ENCODE measurements at regions not wholly inside any gene's neighbourhood (a gene's known extent, or its start where the extent isn't known, plus 50 kb on each side); places are given as distances from the start of the nearest gene placed in this dataset.

DNA sequence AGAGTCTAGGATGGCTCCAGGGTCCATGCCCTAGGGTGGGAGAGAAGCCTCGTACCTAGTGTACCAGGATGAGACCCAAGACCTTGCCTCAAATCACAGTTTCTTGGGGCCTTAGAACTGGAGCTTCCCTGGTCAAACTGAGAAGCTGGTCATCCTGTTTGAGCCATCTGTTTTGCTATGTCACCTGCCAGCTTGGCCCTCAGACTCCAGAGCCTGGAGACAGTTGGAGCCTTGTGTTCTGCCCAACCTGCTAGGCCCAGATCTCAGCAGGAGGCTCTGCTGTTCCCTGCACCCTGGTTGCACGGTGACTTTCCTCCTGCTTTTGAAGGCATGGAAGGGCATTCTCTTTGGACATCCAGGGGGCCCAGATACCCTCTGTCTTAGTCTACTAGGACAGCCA is 206.3 kb upstream of the ATP6AP2 start:
- DNase-seq = no peak
- TF ChIP-seq EZH2phosphoT487 (IDR thresholded peaks at IDR 0.05; ENCODE audit: borderline replicate concordance, low read depth) = no peak
- TF ChIP-seq, protein P1, sequence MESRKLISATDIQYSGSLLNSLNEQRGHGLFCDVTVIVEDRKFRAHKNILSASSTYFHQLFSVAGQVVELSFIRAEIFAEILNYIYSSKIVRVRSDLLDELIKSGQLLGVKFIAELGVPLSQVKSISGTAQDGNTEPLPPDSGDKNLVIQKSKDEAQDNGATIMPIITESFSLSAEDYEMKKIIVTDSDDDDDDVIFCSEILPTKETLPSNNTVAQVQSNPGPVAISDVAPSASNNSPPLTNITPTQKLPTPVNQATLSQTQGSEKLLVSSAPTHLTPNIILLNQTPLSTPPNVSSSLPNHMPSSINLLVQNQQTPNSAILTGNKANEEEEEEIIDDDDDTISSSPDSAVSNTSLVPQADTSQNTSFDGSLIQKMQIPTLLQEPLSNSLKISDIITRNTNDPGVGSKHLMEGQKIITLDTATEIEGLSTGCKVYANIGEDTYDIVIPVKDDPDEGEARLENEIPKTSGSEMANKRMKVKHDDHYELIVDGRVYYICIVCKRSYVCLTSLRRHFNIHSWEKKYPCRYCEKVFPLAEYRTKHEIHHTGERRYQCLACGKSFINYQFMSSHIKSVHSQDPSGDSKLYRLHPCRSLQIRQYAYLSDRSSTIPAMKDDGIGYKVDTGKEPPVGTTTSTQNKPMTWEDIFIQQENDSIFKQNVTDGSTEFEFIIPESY (IDR thresholded peaks at IDR 0.05; ENCODE audit: borderline replicate concordance, low read depth) = no peak
- TF ChIP-seq, protein P2, sequence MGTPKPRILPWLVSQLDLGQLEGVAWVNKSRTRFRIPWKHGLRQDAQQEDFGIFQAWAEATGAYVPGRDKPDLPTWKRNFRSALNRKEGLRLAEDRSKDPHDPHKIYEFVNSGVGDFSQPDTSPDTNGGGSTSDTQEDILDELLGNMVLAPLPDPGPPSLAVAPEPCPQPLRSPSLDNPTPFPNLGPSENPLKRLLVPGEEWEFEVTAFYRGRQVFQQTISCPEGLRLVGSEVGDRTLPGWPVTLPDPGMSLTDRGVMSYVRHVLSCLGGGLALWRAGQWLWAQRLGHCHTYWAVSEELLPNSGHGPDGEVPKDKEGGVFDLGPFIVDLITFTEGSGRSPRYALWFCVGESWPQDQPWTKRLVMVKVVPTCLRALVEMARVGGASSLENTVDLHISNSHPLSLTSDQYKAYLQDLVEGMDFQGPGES (IDR thresholded peaks at IDR 0.05; ENCODE audit: low read depth, low read length) = no peak
- TF ChIP-seq, protein P3, sequence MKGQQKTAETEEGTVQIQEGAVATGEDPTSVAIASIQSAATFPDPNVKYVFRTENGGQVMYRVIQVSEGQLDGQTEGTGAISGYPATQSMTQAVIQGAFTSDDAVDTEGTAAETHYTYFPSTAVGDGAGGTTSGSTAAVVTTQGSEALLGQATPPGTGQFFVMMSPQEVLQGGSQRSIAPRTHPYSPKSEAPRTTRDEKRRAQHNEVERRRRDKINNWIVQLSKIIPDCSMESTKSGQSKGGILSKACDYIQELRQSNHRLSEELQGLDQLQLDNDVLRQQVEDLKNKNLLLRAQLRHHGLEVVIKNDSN (IDR thresholded peaks at IDR 0.05; ENCODE audit: borderline replicate concordance, low read depth) = no peak
- TF ChIP-seq, protein P4, sequence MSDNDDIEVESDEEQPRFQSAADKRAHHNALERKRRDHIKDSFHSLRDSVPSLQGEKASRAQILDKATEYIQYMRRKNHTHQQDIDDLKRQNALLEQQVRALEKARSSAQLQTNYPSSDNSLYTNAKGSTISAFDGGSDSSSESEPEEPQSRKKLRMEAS (IDR thresholded peaks at IDR 0.05; ENCODE audit: low read depth) = no peak
- TF ChIP-seq NFIC (IDR thresholded peaks at IDR 0.05; ENCODE audit: borderline replicate concordance) = no peak
- TF ChIP-seq SIN3A (IDR thresholded peaks at IDR 0.05; ENCODE audit: borderline replicate concordance, low read depth, low read length) = no peak
- TF ChIP-seq CHD2 (IDR thresholded peaks at IDR 0.05; ENCODE audit: low read length, partially characterized antibody) = no peak
- no peak for TF ChIP-seq GABPA (IDR thresholded peaks at IDR 0.05; ENCODE audit: low read depth)
- TF ChIP-seq RFX5 (IDR thresholded peaks at IDR 0.05; ENCODE audit: low read length) = no peak
- TF ChIP-seq FOXJ3 (CRISPR knock-in tag; IDR thresholded peaks at IDR 0.05) = no peak
- TF ChIP-seq JUND (IDR thresholded peaks at IDR 0.05) = no peak
- no peak for TF ChIP-seq TEAD4 (IDR thresholded peaks at IDR 0.05; ENCODE audit: borderline replicate concordance, insufficient read depth)
- no peak for TF ChIP-seq MXI1 (IDR thresholded peaks at IDR 0.05; ENCODE audit: low read depth, low read length)
- TF ChIP-seq, protein P5, sequence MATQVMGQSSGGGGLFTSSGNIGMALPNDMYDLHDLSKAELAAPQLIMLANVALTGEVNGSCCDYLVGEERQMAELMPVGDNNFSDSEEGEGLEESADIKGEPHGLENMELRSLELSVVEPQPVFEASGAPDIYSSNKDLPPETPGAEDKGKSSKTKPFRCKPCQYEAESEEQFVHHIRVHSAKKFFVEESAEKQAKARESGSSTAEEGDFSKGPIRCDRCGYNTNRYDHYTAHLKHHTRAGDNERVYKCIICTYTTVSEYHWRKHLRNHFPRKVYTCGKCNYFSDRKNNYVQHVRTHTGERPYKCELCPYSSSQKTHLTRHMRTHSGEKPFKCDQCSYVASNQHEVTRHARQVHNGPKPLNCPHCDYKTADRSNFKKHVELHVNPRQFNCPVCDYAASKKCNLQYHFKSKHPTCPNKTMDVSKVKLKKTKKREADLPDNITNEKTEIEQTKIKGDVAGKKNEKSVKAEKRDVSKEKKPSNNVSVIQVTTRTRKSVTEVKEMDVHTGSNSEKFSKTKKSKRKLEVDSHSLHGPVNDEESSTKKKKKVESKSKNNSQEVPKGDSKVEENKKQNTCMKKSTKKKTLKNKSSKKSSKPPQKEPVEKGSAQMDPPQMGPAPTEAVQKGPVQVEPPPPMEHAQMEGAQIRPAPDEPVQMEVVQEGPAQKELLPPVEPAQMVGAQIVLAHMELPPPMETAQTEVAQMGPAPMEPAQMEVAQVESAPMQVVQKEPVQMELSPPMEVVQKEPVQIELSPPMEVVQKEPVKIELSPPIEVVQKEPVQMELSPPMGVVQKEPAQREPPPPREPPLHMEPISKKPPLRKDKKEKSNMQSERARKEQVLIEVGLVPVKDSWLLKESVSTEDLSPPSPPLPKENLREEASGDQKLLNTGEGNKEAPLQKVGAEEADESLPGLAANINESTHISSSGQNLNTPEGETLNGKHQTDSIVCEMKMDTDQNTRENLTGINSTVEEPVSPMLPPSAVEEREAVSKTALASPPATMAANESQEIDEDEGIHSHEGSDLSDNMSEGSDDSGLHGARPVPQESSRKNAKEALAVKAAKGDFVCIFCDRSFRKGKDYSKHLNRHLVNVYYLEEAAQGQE (IDR thresholded peaks at IDR 0.05; ENCODE audit: low read depth, low read length) = no peak
- TF ChIP-seq TAF1 (IDR thresholded peaks at IDR 0.05; ENCODE audit: borderline replicate concordance, low read depth, low read length) = no peak
- TF ChIP-seq RCOR1 (IDR thresholded peaks at IDR 0.05; ENCODE audit: low read length) = no peak
- no peak for TF ChIP-seq ELF1 (IDR thresholded peaks at IDR 0.05)
- Histone ChIP-seq H3K9me3 (no peaks in the 10 kb centered on the region), H2AFZ (ENCODE audit: low read depth) (no peak overlapping the region), H3K4me2 (no peak overlapping the region), H3K4me1 (ENCODE audit: control insufficient read depth in 1 of 2, insufficient read depth in 2 of 2, low read depth in 1 of 2, low read length in 1 of 2) (no peaks in the 10 kb centered on the region), H3K4me3 (ENCODE audit: low read depth in 2 of 2, low read length in 1 of 2) (no peak overlapping the region), H3K79me2 (ENCODE audit: insufficient read depth) (no peaks in the 10 kb centered on the region), H3F3A (replicated peaks; ENCODE audit: insufficient read depth) (no peaks in the 10 kb centered on the region), H3K9ac (no peak overlapping the region), H3K27me3 (ENCODE audit: insufficient read depth) (no peaks in the 10 kb centered on the region; the same call in 1 of the 2 replicates), H3K36me3 (replicated peaks in 1 of 2; ENCODE audit: control insufficient read depth in 1 of 2, insufficient read depth in 2 of 2, low read length in 1 of 2) (no peaks in the 10 kb centered on the region), H3K27ac (ENCODE audit: low read depth in 2 of 2, low read length in 1 of 2) (no peak overlapping the region), H3K9me2 (no peaks in the 10 kb centered on the region), H4K20me1 (ENCODE audit: insufficient read depth) (no peaks in the 10 kb centered on the region)
- 49% methylated on average over 2 of the region's 2 CpGs for WGBS (ENCODE audit: low lambda C conversion rate)
- CTCF ChIA-PET = no interaction called here
- POLR2A ChIA-PET = no interaction called here

All from SK-N-SH (cell line).